ENCODE measurements at regions not wholly inside any gene's neighbourhood (a gene's known extent, or its start where the extent isn't known, plus 50 kb on each side); places are given as distances from the start of the nearest gene placed in this dataset.

DNA sequence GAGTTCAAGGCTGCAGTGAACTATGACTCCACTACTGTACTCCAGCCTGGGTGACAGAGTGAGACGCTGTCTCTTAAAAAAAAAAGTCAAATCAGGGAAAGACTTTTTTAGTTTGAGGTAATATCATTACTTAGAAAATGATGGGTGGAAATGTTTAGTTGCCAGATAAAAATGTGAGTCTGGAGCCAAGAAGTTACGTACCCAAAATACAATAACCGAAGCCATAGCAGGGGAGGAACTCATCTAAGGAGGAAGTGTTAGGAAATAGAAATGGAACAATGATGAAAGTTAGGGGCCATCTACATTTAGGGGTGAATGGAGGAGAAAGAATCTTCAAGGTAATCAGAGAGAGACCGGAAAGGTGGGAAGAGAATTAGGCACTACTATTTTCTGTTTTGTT is 98.8 kb downstream of the DACT1 start:
- H3K27ac ChIP-seq (ENCODE audit: low read depth, low read length), result no peak overlapping the region
- ChIA-PET CTCF (ENCODE audit: partially characterized antibody) (no interaction called here), POLR2A (ENCODE audit: partially characterized antibody) (no interaction called here)
- no peak overlapping the region for H3K4me3 ChIP-seq (ENCODE audit: extremely low read depth in 1 of 4, insufficient read depth in 2 of 4, low read depth in 3 of 4, low read length in 4 of 4)
- no peaks in the 10 kb centered on the region for H3K36me3 ChIP-seq (ENCODE audit: control insufficient read depth in 2 of 4, insufficient read depth in 4 of 4, low read length in 3 of 4)
- no peak overlapping the region for H2BK20ac ChIP-seq (ENCODE audit: low read length)
- H3K27me3 ChIP-seq (replicated peaks in 1 of 4; ENCODE audit: control insufficient read depth in 3 of 4, extremely low read depth in 1 of 4, insufficient read depth in 3 of 4, low read length in 3 of 4), result no peaks in the 10 kb centered on the region; a peak in 1 of 7 replicates
- FAIRE-seq, result no peak
- no peaks in the 10 kb centered on the region for H4K20me1 ChIP-seq (replicated peaks in 1 of 2; ENCODE audit: control insufficient read depth in 1 of 2, insufficient read depth in 2 of 2, low read length in 2 of 2)
- no peak overlapping the region for H2AFZ ChIP-seq (ENCODE audit: low read length)
- H3K56ac ChIP-seq (replicated peaks; ENCODE audit: insufficient read length, low read depth, low read length), result no peak overlapping the region
- H3K4me2 ChIP-seq (ENCODE audit: insufficient read depth in 1 of 2, low read depth in 2 of 2, low read length in 2 of 2), result no peak overlapping the region
- TF ChIP-seq PHF8 (conservative IDR thresholded peaks at IDR 0.05; ENCODE audit: low read depth, low read length), result no peak
- TF ChIP-seq JUND (IDR thresholded peaks at IDR 0.05; ENCODE audit: low read length), result no peak
- no peak for TF ChIP-seq SRF (IDR thresholded peaks at IDR 0.05; ENCODE audit: low read depth, low read length)
- no peak for TF ChIP-seq SP4 (IDR thresholded peaks at IDR 0.05; ENCODE audit: low read length)
- 95% methylated on average over 4 of the region's 4 CpGs; no CpG with 5 or more reads in 1 of the 2 experiments for WGBS, 2 experiments (ENCODE audit: extremely low coverage in 1 of 2, insufficient coverage in 1 of 2, insufficient read length in 1 of 2, insufficient replicate concordance in 2 of 2, low coverage in 1 of 2, low lambda C conversion rate in 2 of 2, missing lambda C conversion rate in 1 of 2)
- no peak overlapping the region for H2BK120ac ChIP-seq (replicated peaks; ENCODE audit: low read depth, low read length)
- H3K23ac ChIP-seq (ENCODE audit: insufficient read length), result no peak overlapping the region
- H3K9me3 ChIP-seq (ENCODE audit: insufficient read depth in 2 of 2, low read depth in 1 of 2, low read length in 1 of 2), result no peaks in the 10 kb centered on the region
- H4K91ac ChIP-seq (replicated peaks; ENCODE audit: insufficient read length, low read length), result no peak overlapping the region
- no peak overlapping the region for H3K14ac ChIP-seq (ENCODE audit: insufficient read length)
- H3K23me2 ChIP-seq (ENCODE audit: low read depth, low read length), result no peaks in the 10 kb centered on the region
- no peak overlapping the region for H2BK12ac ChIP-seq (ENCODE audit: low read depth, low read length)
- H3K4me1 ChIP-seq (replicated peaks in 1 of 4; ENCODE audit: control insufficient read depth in 3 of 4, insufficient read depth in 4 of 4, low read length in 3 of 4), result no peaks in the 10 kb centered on the region
- no peak overlapping the region for H4K8ac ChIP-seq (ENCODE audit: extremely low read depth, insufficient read depth, low read length)
- no peak overlapping the region for H2AK5ac ChIP-seq (ENCODE audit: low read depth, low read length)
- no peak overlapping the region for H3K18ac ChIP-seq (ENCODE audit: extremely low read depth, low read length)
- H4K5ac ChIP-seq (ENCODE audit: insufficient read length, low read depth, low read length), result no peak overlapping the region
- DNase-seq (ENCODE audit: low read depth in 1 of 2, low spot score in 2 of 2), result no peak
- H2BK15ac ChIP-seq (ENCODE audit: low read length), result no peak overlapping the region
- no peaks in the 10 kb centered on the region for H3K79me2 ChIP-seq (ENCODE audit: control insufficient read depth in 1 of 2, insufficient read depth in 2 of 2, low read length in 2 of 2)
- no peak overlapping the region for H3K9ac ChIP-seq (replicated peaks in 1 of 4; ENCODE audit: extremely low read depth in 1 of 4, low read depth in 3 of 4, low read length in 3 of 4)
- no peaks in the 10 kb centered on the region for H3K79me1 ChIP-seq (ENCODE audit: low read depth, low read length)
- no peak overlapping the region for H2BK5ac ChIP-seq (ENCODE audit: low read depth, low read length)
- no peak overlapping the region for H3K4ac ChIP-seq (replicated peaks; ENCODE audit: insufficient read length, low read depth, low read length)
